GM12874 (cell line): ENCODE measurements at regions not wholly inside any gene's neighbourhood (a gene's known extent, or its start where the extent isn't known, plus 50 kb on each side); places are given as distances from the start of the nearest gene placed in this dataset.

ENCODE experiments used
- CTCF ChIP-seq: IDR thresholded peaks from 2 replicates; pipeline ENCODE4 v1.5.1; 2011; ENCODE audit warnings: low read depth, mild to moderate bottlenecking, control low read depth, low read length, moderate library complexity; ENCODE audit not compliant: insufficient read depth

DNA sequence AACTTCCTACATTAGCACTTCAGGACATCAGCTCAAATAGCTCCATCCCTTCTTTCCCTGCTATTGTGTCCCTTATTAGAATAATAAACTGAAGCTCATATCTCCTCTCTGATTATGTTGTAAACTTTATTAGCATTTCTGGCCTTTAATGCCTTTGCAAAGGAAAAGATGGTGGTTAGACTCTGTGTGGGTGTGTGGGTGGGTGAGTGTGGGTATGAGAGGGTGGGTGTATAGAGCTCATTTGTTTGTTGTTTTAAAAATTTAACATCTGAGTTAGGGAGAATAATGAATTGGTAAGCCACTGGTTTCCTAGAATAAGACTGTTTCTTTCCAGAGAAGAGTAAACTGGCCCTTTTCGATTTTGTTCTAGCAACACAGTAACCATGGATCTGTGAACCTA, 70.6 kb upstream of the L3MBTL3 start:
- TF ChIP-seq CTCF: no peak

DNA sequence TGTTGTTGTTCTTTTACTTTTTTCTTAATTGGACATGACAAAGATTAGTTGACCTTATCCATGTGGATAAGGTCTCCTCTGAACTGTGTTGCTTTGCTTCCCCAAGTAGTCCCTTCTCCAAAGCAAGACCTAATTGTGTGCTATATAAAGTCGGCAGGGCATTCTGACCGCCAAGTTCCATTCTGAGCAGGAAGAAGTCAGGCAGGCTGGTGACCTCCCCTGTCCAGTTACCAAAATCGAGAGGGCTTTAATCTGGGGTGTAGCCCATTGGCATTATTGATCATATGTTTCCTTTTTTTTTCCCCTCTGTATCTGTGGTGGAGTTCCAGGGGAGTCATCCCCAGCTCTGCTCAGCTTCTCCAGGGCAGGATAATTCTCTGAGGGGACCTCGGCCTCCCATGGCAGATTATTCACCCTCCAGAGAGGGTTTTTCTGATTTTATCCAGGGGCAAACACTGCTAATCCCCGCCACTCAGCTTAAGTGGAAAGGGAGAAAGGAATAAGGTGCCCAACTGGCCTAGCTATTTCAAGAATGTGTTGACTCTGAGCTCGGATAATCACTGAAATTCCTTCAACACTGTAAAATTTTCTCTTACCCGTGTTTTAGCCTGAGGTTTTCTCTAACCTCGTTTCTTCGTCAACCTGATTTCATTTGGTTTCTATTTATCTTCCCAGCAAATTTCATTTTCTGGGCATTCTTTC, 71.8 kb upstream of the L3MBTL3 start:
- TF ChIP-seq CTCF: no peak

- TF ChIP-seq CTCF: no peak
Measured at GRCh38 chr6:129943637-129944271, 74.6 kb upstream of the L3MBTL3 start.

DNA sequence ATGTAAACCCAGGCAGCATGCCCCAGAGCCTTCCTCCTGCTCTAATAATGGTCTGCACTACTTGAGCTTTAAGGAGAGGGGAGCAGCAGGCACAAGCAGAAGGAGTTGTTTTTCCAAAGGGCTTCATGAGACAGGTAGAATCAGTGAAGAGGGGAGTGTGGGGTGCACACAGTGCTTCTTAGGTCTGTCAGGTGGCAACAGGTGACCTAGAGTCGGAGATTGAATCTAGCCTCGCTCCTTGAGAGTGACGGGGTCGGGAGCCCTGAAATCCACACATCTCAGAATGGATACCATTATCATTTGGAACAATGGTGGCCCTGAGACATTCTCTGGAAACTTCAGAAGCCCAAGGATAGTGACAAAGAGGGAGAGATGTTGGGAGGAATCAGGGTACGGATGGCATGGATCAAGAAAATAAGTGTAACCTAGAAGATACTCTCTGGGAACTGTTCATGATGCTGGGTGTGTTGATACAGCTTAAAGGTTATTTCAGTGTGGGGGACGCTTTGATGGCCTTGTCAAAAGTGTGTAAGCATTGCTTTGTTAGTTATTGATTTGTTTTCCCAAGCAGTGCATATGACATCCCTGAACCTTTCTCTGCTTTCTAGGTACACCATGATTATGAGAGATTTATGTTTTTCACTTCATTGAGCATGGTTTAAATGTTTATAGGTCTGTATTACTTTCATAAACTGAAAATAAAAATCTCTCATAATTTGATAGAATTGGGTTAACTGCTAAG, 77.8 kb upstream of the L3MBTL3 start:
- no peak for TF ChIP-seq CTCF

- TF ChIP-seq CTCF: no peak
Measured at GRCh38 chr6:129938249-129939020, 77.3 kb upstream of the TMEM244 start.

DNA sequence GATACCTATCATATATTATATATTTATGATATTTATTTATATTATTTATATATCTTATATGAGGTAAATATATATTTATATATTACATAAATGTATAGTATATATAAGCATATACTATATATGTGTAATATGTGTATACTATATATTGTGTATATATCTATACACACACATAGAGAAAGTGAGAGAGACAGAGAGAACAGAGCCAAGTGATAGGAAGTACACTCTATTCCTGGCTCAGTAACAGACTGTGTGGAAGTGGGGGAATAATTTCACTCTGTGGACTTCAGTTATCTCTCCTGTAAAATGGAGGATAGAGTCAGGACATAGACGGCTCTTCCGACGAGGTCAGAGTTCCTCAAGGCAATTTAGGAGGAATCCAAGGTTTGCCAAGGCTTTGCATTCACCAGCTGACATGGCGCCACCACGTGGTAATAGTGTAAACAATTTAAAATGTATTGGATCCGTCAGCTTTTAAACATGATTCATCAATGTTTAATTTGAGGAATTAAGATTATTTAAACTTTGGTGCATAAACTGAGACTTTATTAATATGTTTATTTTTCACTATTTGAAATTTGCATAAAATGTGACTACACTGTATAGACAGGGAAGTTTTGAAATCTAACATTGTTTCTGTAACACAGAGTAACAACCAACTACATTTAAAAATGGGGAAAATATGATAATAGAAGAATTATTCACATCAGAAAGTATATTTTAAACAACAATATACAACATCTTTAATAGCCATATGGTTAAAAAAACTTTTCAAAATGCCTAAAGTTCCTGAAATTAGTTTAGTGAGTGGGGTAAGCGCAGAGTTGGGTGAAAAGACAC, 75.4 kb upstream of the TMEM244 start:
- peak; percentile 58; the same call in 1 of the 2 replicates for TF ChIP-seq CTCF
